Activated CD4-positive, alpha-beta T cell treated with anti-CD3 and anti-CD28 coated beads for 36 hours (primary cell): ENCODE measurements at regions not wholly inside any gene's neighbourhood (a gene's known extent, or its start where the extent isn't known, plus 50 kb on each side); places are given as distances from the start of the nearest gene placed in this dataset.

Source experiments
- ATAC-seq: fragments of 200-7000 bp; cut with Tn5 transposase; one replicate; pipeline ENCODE4 v1.10.0; 2021; ENCODE audit warnings: mild to moderate bottlenecking, moderate library complexity
- CTCF ChIA-PET: fragments of 350-600 bp; sonication (Branson Sonifier 250); formaldehyde crosslinking; loops from one replicate; lab custom pipeline; 2021; ENCODE audit warnings: antibody characterized with exemption; lab: Charles Lee
- POLR2A ChIA-PET: fragments of 350-600 bp; sonication (Branson Sonifier 250); formaldehyde crosslinking; loops from one replicate; lab custom pipeline; 2021; ENCODE audit warnings: antibody characterized with exemption, inconsistent platforms; lab: Charles Lee
- DNase-seq: peaks from one replicate; pipeline ENCODE4 v3.0.0-alpha.2; 2020
- H3K27ac Mint-ChIP-seq: one replicate; pipeline ENCODE4 v1.8.0; 2021; ENCODE audit warnings: mixed read lengths
- H3K27me3 Mint-ChIP-seq: one replicate; pipeline ENCODE4 v1.8.0; 2021; ENCODE audit warnings: mixed read lengths
- H3K36me3 Mint-ChIP-seq: one replicate; pipeline ENCODE4 v1.8.0; 2021; ENCODE audit warnings: low read depth, mixed read lengths
- H3K4me1 Mint-ChIP-seq: one replicate; pipeline ENCODE4 v1.8.0; 2021; ENCODE audit warnings: mixed read lengths
- H3K4me3 Mint-ChIP-seq: one replicate; pipeline ENCODE4 v1.8.0; 2021; ENCODE audit warnings: mild to moderate bottlenecking, moderate library complexity, mixed read lengths
- H3K9me3 Mint-ChIP-seq: one replicate; pipeline ENCODE4 v1.8.0; 2021; ENCODE audit warnings: low read depth, mixed read lengths
- intact Hi-C, 2 experiments: fragments of 100-400 bp; cut with DNase I in 1 of 2; cut with micrococcal nuclease in 1 of 2; formaldehyde crosslinking; loops; one replicate each; pipeline versions ENCODE4 v1.14.2 to v1.15.1; 2022 to 2024; cut with DNase I, micrococcal nuclease

DNA sequence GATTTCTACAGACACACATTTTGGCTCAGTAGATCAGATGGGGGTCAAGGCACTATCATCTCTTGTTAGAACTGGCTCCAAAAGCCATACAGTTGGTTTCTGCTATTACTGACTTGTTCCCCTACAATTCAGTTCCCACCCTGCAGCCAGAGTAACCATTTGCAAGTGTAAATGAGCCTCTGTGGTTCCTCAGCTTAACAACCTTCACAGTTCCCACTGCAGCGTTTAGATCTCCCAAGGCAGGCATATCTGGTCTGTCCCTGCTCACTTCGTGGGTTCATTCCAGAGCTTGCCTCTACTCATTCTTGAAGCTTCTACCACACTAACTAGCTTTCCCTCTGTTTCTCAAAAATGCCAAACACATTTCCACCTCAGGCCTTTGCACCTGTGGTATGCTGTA lies 186.1 kb downstream of the CBLN1 start:
- Mint-ChIP-seq H3K4me3 (no peak overlapping the region), H3K4me1 (no peaks in the 10 kb centered on the region), H3K36me3 (no peaks in the 10 kb centered on the region), H3K27ac (no peak overlapping the region), H3K9me3 (peaks cover 2% of the 10 kb centered on the region), H3K27me3 (peaks cover 3% of the 10 kb centered on the region)
- CTCF ChIA-PET = no interaction called here
- ATAC-seq = no peak
- POLR2A ChIA-PET = no interaction called here
- intact Hi-C loops = no loop called here
- DNase-seq = no peak

DNA sequence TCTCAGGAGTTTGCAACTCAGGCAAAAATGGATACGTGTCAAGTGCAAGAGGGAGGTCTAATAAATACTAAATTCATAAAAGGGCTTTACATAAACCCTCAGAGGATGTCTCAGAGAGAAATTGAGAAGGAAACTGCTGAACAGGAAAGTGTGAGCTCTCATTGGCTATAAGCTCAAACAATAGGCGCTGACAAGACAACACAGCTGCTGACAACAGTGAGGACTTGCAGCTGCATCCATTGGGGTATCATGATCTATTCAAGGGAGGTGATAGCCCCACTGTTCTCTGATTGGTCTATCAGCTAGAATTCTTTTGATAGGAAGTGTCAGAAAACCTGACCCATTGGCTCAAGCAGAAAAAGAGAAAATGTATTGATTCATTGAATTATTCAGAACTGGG lies 187.2 kb downstream of the CBLN1 start:
- H3K4me1 Mint-ChIP-seq = no peaks in the 10 kb centered on the region
- no peaks in the 10 kb centered on the region for H3K36me3 Mint-ChIP-seq
- no peak overlapping the region for H3K27ac Mint-ChIP-seq
- CTCF ChIA-PET = interaction anchor here (0.9 kb wide), 1 partner anchor 75 kb away, joined by 3 read pairs; no protein-coding TSS in a partner anchor
- H3K4me3 Mint-ChIP-seq = no peak overlapping the region
- peaks cover 3% of the 10 kb centered on the region for H3K27me3 Mint-ChIP-seq
- H3K9me3 Mint-ChIP-seq = peaks cover 2% of the 10 kb centered on the region
- POLR2A ChIA-PET = no interaction called here
- DNase-seq (no peak), ATAC-seq (no peak)
- intact Hi-C loops = no loop called here

DNA sequence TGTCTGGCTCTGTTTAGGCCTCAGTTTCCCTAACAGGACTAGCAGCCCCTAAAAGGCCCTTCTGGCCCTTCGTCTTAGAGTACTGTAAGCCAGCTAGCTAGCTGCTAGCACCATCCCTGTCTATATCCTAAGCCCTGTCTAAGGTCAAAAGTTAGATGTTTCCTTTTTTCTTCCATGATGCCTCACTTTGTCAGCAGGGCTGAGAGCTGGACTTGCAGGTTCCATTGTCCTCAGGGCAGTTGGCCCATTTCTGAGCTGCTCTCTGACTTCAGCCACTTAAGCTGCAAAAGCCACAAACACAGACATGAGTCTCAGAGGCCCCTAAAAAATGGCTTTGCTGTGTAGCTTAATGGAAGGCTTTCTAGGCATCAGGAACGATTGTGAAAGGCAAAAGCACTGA lies 187.7 kb downstream of the CBLN1 start:
- H3K4me3 Mint-ChIP-seq = no peak overlapping the region
- intact Hi-C loops = no loop called here
- no peaks in the 10 kb centered on the region for H3K4me1 Mint-ChIP-seq
- ATAC-seq (no peak), DNase-seq (no peak)
- peaks cover 3% of the 10 kb centered on the region for H3K27me3 Mint-ChIP-seq
- ChIA-PET POLR2A (no interaction called here), CTCF (interaction anchor here (0.9 kb wide), 1 partner anchor 75 kb away, joined by 3 read pairs; no protein-coding TSS in a partner anchor)
- H3K36me3 Mint-ChIP-seq = no peaks in the 10 kb centered on the region
- H3K9me3 Mint-ChIP-seq = peaks cover 2% of the 10 kb centered on the region
- no peak overlapping the region for H3K27ac Mint-ChIP-seq

DNA sequence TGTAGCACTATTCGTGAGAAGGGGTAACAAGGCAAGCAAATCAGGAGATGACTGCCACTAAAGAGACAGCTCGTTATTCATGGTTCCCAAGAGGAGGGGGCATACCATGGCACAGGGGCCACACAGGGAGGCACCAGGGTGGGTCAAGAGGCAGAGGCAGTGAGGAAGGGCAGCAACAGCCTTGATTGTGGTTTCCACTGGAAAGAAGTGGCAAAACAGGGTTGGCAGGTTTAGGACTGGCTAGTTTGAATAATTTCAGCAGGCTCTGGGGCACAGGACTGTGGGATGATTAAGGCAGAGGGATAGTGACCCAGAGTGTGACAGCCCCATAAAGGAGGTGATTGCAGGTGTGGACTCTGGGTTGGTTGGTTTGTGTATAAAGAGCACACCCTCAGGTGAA lies 188.9 kb downstream of the CBLN1 start:
- intact Hi-C loops = no loop called here
- DNase-seq (no peak), ATAC-seq (no peak)
- Mint-ChIP-seq H3K27me3 (peaks cover 3% of the 10 kb centered on the region), H3K27ac (no peak overlapping the region), H3K4me3 (no peak overlapping the region), H3K36me3 (no peaks in the 10 kb centered on the region), H3K4me1 (no peaks in the 10 kb centered on the region), H3K9me3 (no peaks in the 10 kb centered on the region)
- CTCF ChIA-PET = no interaction called here
- POLR2A ChIA-PET = no interaction called here

DNA sequence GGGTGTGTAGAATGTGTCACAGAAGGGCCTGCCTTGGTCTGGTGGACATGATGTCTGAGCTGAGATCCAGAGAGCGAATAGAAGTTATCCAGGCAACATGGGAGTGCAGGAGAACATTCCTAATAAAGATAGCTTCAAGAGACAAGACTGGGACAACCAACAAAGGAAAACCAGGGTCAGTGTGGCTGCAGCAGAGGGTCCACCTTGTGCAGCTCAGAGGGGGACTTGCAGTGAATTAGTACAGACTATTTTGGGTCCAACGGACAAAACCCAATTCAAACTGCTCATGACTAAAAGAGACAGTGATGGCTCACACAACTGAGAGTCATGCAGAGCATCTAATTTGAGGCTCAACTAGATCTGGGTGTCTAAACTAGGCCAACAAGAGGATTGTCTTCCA lies 192.1 kb downstream of the CBLN1 start:
- Mint-ChIP-seq H3K27me3 (no peaks in the 10 kb centered on the region), H3K9me3 (peaks cover 15% of the 10 kb centered on the region), H3K27ac (no peak overlapping the region), H3K36me3 (no peaks in the 10 kb centered on the region), H3K4me1 (no peaks in the 10 kb centered on the region), H3K4me3 (no peak overlapping the region)
- DNase-seq = no peak
- ChIA-PET CTCF (no interaction called here), POLR2A (no interaction called here)
- intact Hi-C loops = no loop called here
- no peak for ATAC-seq

DNA sequence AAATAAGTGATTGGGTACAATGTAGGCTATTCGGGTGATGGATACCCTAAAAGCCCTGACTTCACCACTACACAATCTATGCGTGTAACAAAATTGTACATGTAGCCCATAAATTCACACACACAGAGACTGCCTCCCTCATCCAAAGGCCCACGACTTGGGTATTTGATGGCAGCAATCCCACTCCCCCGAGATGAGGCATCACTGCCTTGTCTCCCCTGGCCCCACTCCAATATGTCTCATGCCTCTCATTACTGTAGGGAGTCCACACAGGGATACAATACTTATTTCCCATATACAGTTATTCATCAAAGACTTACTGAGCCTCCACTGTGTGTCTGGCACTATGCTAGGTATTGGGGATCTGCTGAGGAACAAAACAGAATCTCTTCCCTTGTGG lies 192.6 kb downstream of the CBLN1 start:
- POLR2A ChIA-PET = no interaction called here
- H3K27ac Mint-ChIP-seq = no peak overlapping the region
- intact Hi-C loops = no loop called here
- H3K36me3 Mint-ChIP-seq = no peaks in the 10 kb centered on the region
- CTCF ChIA-PET = no interaction called here
- ATAC-seq (no peak), DNase-seq (no peak)
- no peak overlapping the region for H3K4me3 Mint-ChIP-seq
- H3K27me3 Mint-ChIP-seq = no peaks in the 10 kb centered on the region
- H3K9me3 Mint-ChIP-seq = peaks cover 18% of the 10 kb centered on the region
- no peaks in the 10 kb centered on the region for H3K4me1 Mint-ChIP-seq

DNA sequence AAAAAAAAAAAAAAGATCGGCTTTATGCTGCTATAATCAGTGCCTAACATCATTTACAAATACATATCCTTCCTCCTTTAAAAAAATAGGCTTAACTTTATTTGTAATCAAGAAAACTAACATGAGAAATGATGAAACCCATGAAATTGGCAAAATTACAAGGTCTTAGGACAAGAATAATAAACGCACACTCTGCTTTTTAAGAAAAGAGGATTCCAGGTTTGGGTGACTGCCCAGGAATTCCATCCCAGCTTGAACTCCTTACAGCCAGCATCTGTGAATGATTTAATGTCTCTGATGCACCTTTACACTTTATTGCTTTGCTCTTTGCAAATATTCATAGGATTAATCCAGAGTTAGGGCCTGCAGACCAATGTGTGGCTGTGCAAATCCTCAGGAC lies 196.0 kb downstream of the CBLN1 start:
- Mint-ChIP-seq H3K4me3 (no peak overlapping the region), H3K36me3 (no peaks in the 10 kb centered on the region), H3K9me3 (peaks cover 18% of the 10 kb centered on the region), H3K27ac (no peak overlapping the region), H3K4me1 (no peaks in the 10 kb centered on the region), H3K27me3 (no peaks in the 10 kb centered on the region)
- CTCF ChIA-PET = no interaction called here
- intact Hi-C loops = no loop called here
- DNase-seq = no peak
- POLR2A ChIA-PET = no interaction called here
- no peak for ATAC-seq

DNA sequence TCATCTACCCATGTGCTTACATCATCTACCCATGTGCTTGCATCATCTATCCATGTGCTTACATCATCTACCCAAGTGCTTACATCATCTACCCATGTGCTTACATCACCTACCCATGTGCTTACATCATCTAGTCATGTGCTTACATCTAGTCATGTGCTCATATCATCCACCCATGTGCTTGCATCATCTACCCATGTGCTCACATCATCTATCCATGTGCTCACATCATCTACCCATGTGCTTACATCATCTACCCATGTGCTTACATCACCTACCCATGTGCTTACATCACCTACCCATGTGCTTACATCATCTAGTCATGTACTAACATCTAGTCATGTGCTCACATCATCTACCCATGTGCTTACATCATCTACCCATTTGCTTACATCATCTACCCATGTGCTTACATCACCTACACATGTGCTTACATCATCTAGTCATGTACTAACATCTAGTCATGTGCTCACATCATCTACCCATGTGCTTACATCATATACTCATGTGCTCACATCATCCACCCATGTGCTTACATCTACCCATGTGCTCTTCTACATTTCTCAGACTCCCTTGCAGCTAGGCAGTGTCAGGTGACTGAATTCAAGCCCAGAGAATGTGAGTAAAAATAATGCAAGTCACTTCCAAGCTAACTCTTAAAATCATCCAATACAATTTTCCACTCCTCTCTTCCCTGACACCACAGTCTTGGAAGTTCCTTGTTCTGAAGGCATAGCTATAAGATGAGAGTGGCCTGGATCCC lies 196.8 kb downstream of the CBLN1 start:
- H3K4me3 Mint-ChIP-seq = no peak overlapping the region
- no peak overlapping the region for H3K27ac Mint-ChIP-seq
- H3K36me3 Mint-ChIP-seq = no peaks in the 10 kb centered on the region
- no peaks in the 10 kb centered on the region for H3K4me1 Mint-ChIP-seq
- ATAC-seq = no peak
- H3K27me3 Mint-ChIP-seq = no peaks in the 10 kb centered on the region
- POLR2A ChIA-PET = no interaction called here
- peaks cover 20% of the 10 kb centered on the region for H3K9me3 Mint-ChIP-seq
- no peak for DNase-seq
- intact Hi-C loops = no loop called here
- CTCF ChIA-PET = no interaction called here

DNA sequence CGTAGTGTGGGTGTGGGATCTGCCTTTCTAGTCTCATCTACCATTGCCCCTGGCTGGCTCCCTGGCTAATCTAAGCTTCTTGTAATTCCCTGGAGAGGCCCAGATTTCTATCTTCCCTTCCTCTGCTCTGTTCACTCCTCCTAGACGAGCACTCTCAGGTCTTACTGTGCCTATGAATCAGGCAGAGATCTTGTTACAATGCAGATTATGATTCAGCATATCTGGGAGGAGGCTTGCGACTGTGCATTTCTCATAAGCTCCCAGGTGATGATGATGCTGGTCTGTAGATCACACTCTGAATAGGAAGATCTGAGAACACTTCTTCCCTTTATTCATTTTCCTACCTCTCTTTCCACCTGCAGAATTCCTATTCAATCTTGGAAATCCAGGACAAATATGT lies 200.1 kb downstream of the CBLN1 start:
- Mint-ChIP-seq H3K36me3 (no peaks in the 10 kb centered on the region), H3K9me3 (peaks cover 30% of the 10 kb centered on the region), H3K27me3 (no peaks in the 10 kb centered on the region), H3K4me1 (no peaks in the 10 kb centered on the region), H3K27ac (no peak overlapping the region), H3K4me3 (no peak overlapping the region)
- ATAC-seq = no peak
- intact Hi-C loops = no loop called here
- ChIA-PET CTCF (no interaction called here), POLR2A (no interaction called here)
- no peak for DNase-seq

DNA sequence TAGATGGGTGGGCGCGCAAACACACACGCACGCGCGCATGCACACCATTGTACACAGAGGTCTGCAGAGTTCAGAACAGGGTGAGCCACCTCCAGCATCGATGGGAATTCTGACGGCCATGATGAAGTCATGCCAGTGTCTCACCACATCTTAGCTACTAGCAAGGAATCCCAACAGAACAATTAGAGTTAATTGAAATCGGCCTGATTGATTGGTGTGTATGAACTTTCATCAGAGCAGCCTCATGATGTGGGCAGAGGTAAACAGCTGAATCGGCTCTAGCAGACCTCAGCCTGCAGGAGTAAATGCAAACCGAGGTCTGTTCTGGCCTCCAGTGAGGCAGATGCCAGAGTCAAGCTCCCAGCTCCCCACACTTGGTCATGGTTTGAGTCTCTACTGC lies 200.6 kb downstream of the CBLN1 start:
- intact Hi-C loops = no loop called here
- Mint-ChIP-seq H3K27ac (no peak overlapping the region), H3K4me1 (no peaks in the 10 kb centered on the region), H3K9me3 (peaks cover 30% of the 10 kb centered on the region), H3K4me3 (no peak overlapping the region), H3K36me3 (no peaks in the 10 kb centered on the region), H3K27me3 (no peaks in the 10 kb centered on the region)
- POLR2A ChIA-PET = no interaction called here
- ATAC-seq = no peak
- CTCF ChIA-PET = no interaction called here
- DNase-seq = no peak

DNA sequence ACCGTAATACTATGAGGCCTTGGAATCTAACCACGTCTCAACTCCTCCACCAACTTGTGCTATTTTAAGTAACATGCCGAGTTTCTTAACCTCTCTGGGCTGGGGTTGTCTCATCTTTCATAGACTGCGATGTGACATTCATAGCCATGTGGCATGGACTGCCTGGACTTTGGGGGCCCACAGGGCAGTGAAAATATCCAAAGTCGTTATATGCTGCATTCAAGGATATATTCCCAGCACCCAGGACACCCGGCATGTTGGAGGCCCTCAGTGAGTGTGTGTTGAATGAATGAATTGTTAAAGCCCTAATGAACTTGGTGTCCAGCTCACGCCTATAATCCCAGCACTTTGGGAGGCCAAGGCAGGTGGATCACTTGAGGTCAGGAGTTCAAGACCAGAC lies 203.1 kb downstream of the CBLN1 start:
- POLR2A ChIA-PET = no interaction called here
- intact Hi-C loops = no loop called here
- Mint-ChIP-seq H3K27me3 (no peaks in the 10 kb centered on the region), H3K4me3 (no peak overlapping the region), H3K4me1 (no peaks in the 10 kb centered on the region), H3K27ac (no peak overlapping the region), H3K36me3 (no peaks in the 10 kb centered on the region), H3K9me3 (peaks cover 15% of the 10 kb centered on the region)
- DNase-seq = no peak
- no peak for ATAC-seq
- CTCF ChIA-PET = no interaction called here

DNA sequence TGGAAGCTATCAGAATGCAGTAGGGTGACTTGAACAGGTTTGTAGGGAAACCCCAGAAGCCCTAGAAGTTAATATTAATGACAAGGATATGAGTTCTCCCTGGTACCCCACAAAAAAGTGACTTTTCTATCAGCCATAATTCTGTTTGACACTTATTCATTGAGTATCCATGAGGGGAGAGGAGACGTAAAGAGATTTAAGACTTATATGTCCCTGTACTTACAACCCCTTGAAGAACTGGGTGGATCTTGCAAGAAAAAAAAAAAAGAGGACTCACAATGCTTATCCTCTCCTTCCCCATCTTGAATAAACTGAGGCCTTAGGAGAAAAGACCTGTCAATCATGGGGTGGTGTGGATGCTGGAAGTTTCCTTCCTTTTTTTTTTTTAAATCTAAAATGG lies 203.5 kb downstream of the CBLN1 start:
- no peaks in the 10 kb centered on the region for H3K27me3 Mint-ChIP-seq
- POLR2A ChIA-PET = no interaction called here

More for the DNA sequence above, 203.5 kb downstream of the CBLN1 start:
- CTCF ChIA-PET = no interaction called here
- DNase-seq (no peak), ATAC-seq (no peak)
- Mint-ChIP-seq H3K4me1 (no peaks in the 10 kb centered on the region), H3K9me3 (peaks cover 15% of the 10 kb centered on the region), H3K27ac (no peak overlapping the region), H3K36me3 (no peaks in the 10 kb centered on the region), H3K4me3 (no peak overlapping the region)
- intact Hi-C loops = no loop called here
